ENCODE measurements at regions not wholly inside any gene's neighbourhood (a gene's known extent, or its start where the extent isn't known, plus 50 kb on each side); places are given as distances from the start of the nearest gene placed in this dataset.

DNA sequence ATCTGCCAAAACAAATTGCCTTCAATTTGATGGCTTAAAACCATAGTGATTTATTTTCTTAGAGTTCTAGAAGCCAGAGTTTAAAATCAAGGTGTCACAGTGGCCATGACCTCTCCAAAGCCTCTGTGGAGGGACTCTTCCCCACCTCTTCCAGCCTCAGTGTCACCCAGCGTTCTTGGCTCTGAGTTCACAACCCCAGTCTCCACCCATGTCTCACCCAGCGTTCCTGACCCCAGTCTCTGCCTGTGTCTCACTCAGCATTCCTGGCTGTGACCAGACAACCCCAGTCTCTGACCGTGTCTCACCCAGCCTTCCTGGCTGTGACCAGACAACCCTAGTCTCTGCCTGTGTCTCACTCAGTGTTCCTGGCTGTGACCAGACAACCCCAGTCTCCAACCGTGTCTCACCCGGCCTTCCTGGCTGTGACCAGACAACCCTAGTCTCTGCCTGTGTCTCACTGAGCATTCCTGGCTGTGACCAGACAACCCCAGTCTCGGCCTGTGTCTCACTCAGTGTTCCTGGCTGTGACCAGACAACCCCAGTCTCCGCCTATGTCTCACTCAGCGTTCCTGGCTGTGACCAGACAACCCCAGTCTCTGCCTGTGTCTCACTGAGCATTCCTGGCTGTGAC, 299.3 kb downstream of the GALR1 start:
- no peaks in the 10 kb centered on the region for H3K4me1 ChIP-seq
- H3K27ac ChIP-seq, result no peak overlapping the region
- DNase-seq (no peak), ATAC-seq (no peak)
- no peaks in the 10 kb centered on the region for H3K9me3 ChIP-seq
- intact Hi-C loops (cut with DNase I), result no loop called here
- no peaks in the 10 kb centered on the region for H3K36me3 ChIP-seq
- H3K27me3 ChIP-seq, result peaks cover 0 to 4% of the 10 kb centered on the region in 2 donors
- TF ChIP-seq, protein P1, sequence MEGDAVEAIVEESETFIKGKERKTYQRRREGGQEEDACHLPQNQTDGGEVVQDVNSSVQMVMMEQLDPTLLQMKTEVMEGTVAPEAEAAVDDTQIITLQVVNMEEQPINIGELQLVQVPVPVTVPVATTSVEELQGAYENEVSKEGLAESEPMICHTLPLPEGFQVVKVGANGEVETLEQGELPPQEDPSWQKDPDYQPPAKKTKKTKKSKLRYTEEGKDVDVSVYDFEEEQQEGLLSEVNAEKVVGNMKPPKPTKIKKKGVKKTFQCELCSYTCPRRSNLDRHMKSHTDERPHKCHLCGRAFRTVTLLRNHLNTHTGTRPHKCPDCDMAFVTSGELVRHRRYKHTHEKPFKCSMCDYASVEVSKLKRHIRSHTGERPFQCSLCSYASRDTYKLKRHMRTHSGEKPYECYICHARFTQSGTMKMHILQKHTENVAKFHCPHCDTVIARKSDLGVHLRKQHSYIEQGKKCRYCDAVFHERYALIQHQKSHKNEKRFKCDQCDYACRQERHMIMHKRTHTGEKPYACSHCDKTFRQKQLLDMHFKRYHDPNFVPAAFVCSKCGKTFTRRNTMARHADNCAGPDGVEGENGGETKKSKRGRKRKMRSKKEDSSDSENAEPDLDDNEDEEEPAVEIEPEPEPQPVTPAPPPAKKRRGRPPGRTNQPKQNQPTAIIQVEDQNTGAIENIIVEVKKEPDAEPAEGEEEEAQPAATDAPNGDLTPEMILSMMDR (IDR thresholded peaks at IDR 0.05), result no peak
- H3K4me3 ChIP-seq, result no peak overlapping the region

DNA sequence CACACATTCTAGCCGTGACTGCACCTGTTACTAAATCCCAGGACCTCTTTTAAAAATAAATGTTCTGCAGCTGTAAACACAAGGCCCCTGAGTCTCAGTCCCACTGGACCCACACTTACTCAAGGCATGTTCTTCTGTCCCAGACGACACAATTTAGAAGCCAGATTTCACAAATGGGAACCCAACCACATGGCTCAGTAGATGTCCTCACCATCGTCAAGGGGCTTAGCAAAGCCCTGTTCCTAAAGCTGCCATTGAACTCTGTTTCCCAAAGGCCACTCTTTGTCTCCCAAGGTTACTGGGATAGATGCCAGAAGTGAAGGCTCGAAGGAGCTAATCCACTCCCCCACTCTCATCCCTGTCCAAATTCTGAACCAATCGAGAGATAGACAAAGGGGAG, 301.0 kb downstream of the GALR1 start:
- H3K27ac ChIP-seq, result no peak overlapping the region
- H3K9me3 ChIP-seq, result no peaks in the 10 kb centered on the region
- DNase-seq (no peak), ATAC-seq (no peak)
- TF ChIP-seq, protein P1 (IDR thresholded peaks at IDR 0.05), result no peak
- intact Hi-C loops (cut with DNase I), result no loop called here
- H3K4me1 ChIP-seq, result no peaks in the 10 kb centered on the region
- H3K4me3 ChIP-seq, result no peak overlapping the region
- peaks cover 0 to 4% of the 10 kb centered on the region in 2 donors for H3K27me3 ChIP-seq
- H3K36me3 ChIP-seq, result no peaks in the 10 kb centered on the region

DNA sequence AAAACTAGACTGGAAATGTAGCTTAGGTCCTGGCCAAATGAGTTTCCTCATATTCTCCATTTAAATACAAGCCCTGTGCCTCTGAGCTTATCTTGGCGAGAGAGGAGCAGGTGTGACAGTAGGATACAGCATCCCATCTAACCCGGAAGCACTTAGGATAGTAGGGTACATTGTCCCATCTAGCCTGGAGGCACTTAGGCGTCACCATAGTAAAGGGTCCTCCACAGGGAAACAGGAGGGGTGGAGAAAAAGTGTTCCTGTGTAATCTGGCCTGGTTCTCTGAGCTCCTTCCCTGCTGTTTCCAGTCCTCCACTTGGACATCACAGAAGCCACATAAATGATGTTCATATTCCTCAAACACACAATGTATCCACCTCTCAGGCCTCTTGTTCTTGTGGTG, 301.4 kb downstream of the GALR1 start:
- H3K27ac ChIP-seq, result no peak overlapping the region
- ATAC-seq (no peak), DNase-seq (no peak)
- no peak overlapping the region for H3K4me3 ChIP-seq
- H3K27me3 ChIP-seq, result peaks cover 0 to 4% of the 10 kb centered on the region in 2 donors
- no peaks in the 10 kb centered on the region for H3K4me1 ChIP-seq
- no peaks in the 10 kb centered on the region for H3K9me3 ChIP-seq
- intact Hi-C loops (cut with DNase I), result no loop called here
- TF ChIP-seq, protein P1 (IDR thresholded peaks at IDR 0.05), result no peak
- no peaks in the 10 kb centered on the region for H3K36me3 ChIP-seq

DNA sequence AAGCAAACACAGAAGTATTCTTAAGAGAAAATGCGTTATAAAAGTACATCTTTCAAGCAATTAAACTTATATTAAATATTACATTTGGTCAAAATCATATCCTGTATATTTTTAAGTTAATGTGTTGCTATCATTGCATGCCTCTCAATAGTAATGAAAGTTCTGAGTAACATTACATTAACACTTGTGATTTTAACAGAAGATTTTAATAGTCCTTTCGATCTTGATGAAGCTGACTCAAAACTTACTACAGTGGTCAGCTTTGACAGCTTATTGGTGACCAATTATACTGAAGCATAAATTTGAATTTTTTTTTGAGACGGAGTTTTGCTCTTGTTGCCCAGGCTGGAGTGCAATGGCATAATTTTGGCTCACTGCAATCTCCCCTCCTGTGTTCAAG, 303.3 kb downstream of the GALR1 start:
- Histone ChIP-seq H3K27me3 (peaks cover 0 to 4% of the 10 kb centered on the region in 2 donors), H3K4me3 (no peak overlapping the region), H3K36me3 (no peaks in the 10 kb centered on the region), H3K27ac (no peak overlapping the region), H3K4me1 (no peaks in the 10 kb centered on the region), H3K9me3 (no peaks in the 10 kb centered on the region)
- TF ChIP-seq, protein P1 (IDR thresholded peaks at IDR 0.05), result no peak
- intact Hi-C loops (cut with DNase I), result no loop called here
- ATAC-seq, result no peak
- no peak for DNase-seq

DNA sequence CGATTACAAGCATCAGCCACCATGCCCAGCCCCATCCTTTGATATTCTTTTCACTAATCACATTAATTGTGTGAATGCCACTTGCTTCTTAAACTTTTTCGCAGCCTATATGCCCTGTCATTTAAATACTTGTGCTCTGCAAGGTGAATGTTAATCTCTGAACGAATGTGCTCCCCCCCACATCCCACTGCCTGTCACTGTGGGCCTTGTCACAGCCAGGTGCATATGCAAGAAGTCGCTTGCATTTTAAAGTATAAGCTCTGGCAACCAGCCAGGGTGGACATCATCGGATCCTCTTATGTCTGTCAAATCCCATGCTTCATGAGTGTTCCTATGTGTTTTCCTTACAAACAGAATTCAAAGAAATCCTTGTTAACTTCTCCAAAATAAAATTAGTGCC, 304.4 kb downstream of the GALR1 start:
- Histone ChIP-seq H3K27ac (no peak overlapping the region), H3K36me3 (no peaks in the 10 kb centered on the region), H3K27me3 (peaks cover 0 to 4% of the 10 kb centered on the region in 2 donors), H3K4me1 (no peaks in the 10 kb centered on the region), H3K4me3 (no peak overlapping the region), H3K9me3 (no peaks in the 10 kb centered on the region)
- no peak for ATAC-seq
- DNase-seq, result no peak
- intact Hi-C loops (cut with DNase I), result no loop called here
- TF ChIP-seq, protein P1 (IDR thresholded peaks at IDR 0.05), result no peak

Data from left lung (tissue), 4 donors.